ENCODE measurements at regions not wholly inside any gene's neighbourhood (a gene's known extent, or its start where the extent isn't known, plus 50 kb on each side); places are given as distances from the start of the nearest gene placed in this dataset.

DNA sequence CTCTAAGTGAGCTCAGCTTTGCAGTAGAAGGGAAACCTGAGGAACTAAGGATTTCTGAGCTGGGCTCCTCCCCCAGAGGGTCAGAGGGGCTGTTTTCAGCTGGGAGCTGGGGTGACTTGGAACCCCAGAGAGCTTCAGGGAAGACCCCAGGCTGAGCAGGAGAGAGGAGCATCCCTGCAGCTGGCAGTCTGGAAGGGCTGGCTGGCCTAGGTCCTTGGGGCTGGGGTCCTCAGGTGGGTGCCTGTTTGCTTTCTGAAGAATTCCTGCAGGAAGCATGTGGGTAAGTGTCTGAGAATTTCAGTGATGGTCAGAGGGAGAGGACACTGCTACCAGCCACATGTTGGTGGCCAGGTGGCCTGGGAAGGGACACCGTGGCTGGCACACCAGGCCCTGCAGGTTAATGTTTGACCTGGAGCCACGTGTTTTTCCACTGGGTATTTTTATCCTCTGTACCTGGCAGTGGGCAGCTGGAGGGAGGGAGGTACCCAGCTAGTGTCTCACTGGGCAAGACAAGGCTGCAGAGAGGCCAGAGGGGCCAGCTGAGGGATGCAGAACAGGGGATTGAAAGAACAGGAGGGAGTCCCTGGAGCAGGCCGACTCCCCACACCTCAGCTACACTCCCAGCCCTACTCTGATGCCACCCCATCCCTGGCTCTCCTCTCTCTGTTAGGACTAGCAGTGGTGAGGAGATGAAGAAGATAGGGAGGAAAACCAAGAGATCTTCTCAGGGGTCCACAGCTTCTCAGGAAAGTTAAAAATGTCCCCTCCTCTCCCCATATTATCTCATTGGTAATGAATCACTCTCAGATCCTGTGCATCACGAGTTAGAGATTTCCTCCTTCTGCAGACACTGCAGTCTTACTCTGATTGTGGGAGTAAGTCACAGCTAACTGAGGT, 143.6 kb downstream of the VEGFA start:
- TF ChIP-seq, protein P1, sequence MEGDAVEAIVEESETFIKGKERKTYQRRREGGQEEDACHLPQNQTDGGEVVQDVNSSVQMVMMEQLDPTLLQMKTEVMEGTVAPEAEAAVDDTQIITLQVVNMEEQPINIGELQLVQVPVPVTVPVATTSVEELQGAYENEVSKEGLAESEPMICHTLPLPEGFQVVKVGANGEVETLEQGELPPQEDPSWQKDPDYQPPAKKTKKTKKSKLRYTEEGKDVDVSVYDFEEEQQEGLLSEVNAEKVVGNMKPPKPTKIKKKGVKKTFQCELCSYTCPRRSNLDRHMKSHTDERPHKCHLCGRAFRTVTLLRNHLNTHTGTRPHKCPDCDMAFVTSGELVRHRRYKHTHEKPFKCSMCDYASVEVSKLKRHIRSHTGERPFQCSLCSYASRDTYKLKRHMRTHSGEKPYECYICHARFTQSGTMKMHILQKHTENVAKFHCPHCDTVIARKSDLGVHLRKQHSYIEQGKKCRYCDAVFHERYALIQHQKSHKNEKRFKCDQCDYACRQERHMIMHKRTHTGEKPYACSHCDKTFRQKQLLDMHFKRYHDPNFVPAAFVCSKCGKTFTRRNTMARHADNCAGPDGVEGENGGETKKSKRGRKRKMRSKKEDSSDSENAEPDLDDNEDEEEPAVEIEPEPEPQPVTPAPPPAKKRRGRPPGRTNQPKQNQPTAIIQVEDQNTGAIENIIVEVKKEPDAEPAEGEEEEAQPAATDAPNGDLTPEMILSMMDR (IDR thresholded peaks at IDR 0.05; ENCODE audit: extremely low read depth, low read depth, low read length): no peak
- H3K4me2 ChIP-seq (ENCODE audit: insufficient read depth, low read length): no peak overlapping the region

GRCh38 chr6:43912598-43913371, 142.8 kb downstream of the VEGFA start:
- Histone ChIP-seq H3K4me2 (ENCODE audit: insufficient read depth, low read length) (no peak overlapping the region), H3K9me3 (ENCODE audit: low read depth, low read length) (no peaks in the 10 kb centered on the region), H3K79me2 (ENCODE audit: insufficient read depth, low read length) (no peaks in the 10 kb centered on the region), H3K27ac (ENCODE audit: low read depth, low read length) (no peak overlapping the region), H3K36me3 (ENCODE audit: insufficient read depth, low read length) (no peaks in the 10 kb centered on the region), H2AFZ (ENCODE audit: low read length) (no peak overlapping the region), H4K20me1 (ENCODE audit: insufficient read depth, low read length) (no peaks in the 10 kb centered on the region), H3K27me3 (ENCODE audit: insufficient read depth, low read length) (no peaks in the 10 kb centered on the region), H3K4me1 (ENCODE audit: insufficient read depth, low read length) (peaks cover 36% of the 10 kb centered on the region), H3K4me3 (ENCODE audit: insufficient read depth, low read length) (no peak overlapping the region)
- DNase-seq (ENCODE audit: insufficient read length, low spot score, missing footprints): no peak
- TF ChIP-seq, protein P1 (IDR thresholded peaks at IDR 0.05; ENCODE audit: extremely low read depth, low read depth, low read length): no peak

More for the DNA sequence above, 143.6 kb downstream of the VEGFA start:
- Histone ChIP-seq H3K4me3 (ENCODE audit: insufficient read depth, low read length) (no peak overlapping the region), H3K9me3 (ENCODE audit: low read depth, low read length) (no peaks in the 10 kb centered on the region), H3K27me3 (ENCODE audit: insufficient read depth, low read length) (no peaks in the 10 kb centered on the region), H3K79me2 (ENCODE audit: insufficient read depth, low read length) (no peaks in the 10 kb centered on the region), H3K36me3 (ENCODE audit: insufficient read depth, low read length) (no peaks in the 10 kb centered on the region), H4K20me1 (ENCODE audit: insufficient read depth, low read length) (no peaks in the 10 kb centered on the region), H2AFZ (ENCODE audit: low read length) (no peak overlapping the region), H3K27ac (ENCODE audit: low read depth, low read length) (no peak overlapping the region), H3K4me1 (ENCODE audit: insufficient read depth, low read length) (peaks cover 44% of the 10 kb centered on the region)
- DNase-seq (ENCODE audit: insufficient read length, low spot score, missing footprints): peak; percentile 25

GRCh38 chr6:43912116-43912577, 142.1 kb downstream of the VEGFA start:
- no peak for DNase-seq (ENCODE audit: insufficient read length, low spot score, missing footprints)
- H3K4me2 ChIP-seq (ENCODE audit: insufficient read depth, low read length): no peak overlapping the region
- H3K27me3 ChIP-seq (ENCODE audit: insufficient read depth, low read length): no peaks in the 10 kb centered on the region
- no peaks in the 10 kb centered on the region for H4K20me1 ChIP-seq (ENCODE audit: insufficient read depth, low read length)
- no peaks in the 10 kb centered on the region for H3K36me3 ChIP-seq (ENCODE audit: insufficient read depth, low read length)
- no peaks in the 10 kb centered on the region for H3K9me3 ChIP-seq (ENCODE audit: low read depth, low read length)
- H3K27ac ChIP-seq (ENCODE audit: low read depth, low read length): no peak overlapping the region
- H3K4me3 ChIP-seq (ENCODE audit: insufficient read depth, low read length): no peak overlapping the region
- TF ChIP-seq, protein P1 (IDR thresholded peaks at IDR 0.05; ENCODE audit: extremely low read depth, low read depth, low read length): no peak
- H3K4me1 ChIP-seq (ENCODE audit: insufficient read depth, low read length): peaks cover 29% of the 10 kb centered on the region
- no peak overlapping the region for H2AFZ ChIP-seq (ENCODE audit: low read length)
- no peaks in the 10 kb centered on the region for H3K79me2 ChIP-seq (ENCODE audit: insufficient read depth, low read length)

Measured in osteoblast (primary cell).